ENCODE measurements at regions not wholly inside any gene's neighbourhood (a gene's known extent, or its start where the extent isn't known, plus 50 kb on each side); places are given as distances from the start of the nearest gene placed in this dataset.

- no peaks in the 10 kb centered on the region for H3K36me3 ChIP-seq (ENCODE audit: insufficient read depth)
- H3K27ac ChIP-seq = no peak overlapping the region
- H3K79me2 ChIP-seq (ENCODE audit: insufficient read depth, low read depth) = no peaks in the 10 kb centered on the region
- no peak for TF ChIP-seq CTCF (conservative IDR thresholded peaks at IDR 0.05; ENCODE audit: low read depth, low read length)
- H3K9ac ChIP-seq = no peak overlapping the region
- H3K4me2 ChIP-seq = no peak overlapping the region
- H3K4me1 ChIP-seq (ENCODE audit: low read depth, poor library complexity, severe bottlenecking) = no peaks in the 10 kb centered on the region
- H3K27me3 ChIP-seq (ENCODE audit: insufficient read depth, low read depth) = peaks cover 16% of the 10 kb centered on the region; the same call in 1 of the 2 replicates
- H3K4me3 ChIP-seq (IDR thresholded peaks at IDR 0.05; ENCODE audit: insufficient read depth, low read depth, low read length) = no peak overlapping the region
- no peaks in the 10 kb centered on the region for H4K20me1 ChIP-seq (ENCODE audit: insufficient read depth)
- no peak overlapping the region for H2AFZ ChIP-seq (ENCODE audit: low read depth)
Measured at GRCh38 chr7:80259-81067, 111.9 kb upstream of the FAM20C start.

DNA sequence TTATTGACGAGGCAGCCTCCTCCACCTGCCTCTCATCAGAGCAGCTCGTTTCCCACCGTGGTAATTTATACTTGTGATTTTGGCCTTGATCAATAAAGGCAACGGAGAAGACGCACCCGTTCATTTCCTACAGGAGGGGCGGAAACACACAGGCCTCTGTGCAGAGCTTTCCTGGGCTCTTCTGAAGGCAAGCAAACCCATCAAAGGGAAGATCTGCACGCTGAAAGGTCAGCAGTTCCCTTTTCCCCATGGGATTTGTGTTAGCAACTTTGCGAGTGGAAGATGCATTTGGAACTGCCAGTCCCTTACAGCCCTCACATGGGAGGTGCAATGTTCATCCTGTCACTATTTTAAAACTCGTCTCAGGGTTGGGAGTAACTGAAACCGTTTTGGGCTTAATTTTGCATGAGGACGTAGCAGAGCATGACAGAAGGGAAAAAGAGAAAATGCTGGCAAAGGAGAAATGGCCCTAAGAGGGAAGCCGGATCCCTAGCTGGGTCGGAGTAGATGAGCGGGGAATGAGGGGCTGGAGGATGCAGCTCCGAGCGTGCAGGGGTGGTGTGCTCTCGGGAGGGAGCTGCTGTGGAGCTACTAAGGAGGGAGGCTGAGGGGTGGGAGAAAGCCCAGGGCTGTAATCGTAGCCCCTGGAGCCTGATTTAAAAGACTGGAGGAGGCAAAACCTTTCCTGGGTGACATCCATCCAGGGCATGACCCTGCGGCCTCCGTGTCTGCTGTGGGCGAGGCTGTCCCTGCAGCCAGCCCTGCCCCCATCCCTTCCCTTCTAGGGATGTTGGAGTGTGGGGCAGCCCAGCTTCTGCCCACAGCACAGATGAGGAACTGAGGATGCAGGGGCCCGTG is 111.1 kb upstream of the FAM20C start:
- Histone ChIP-seq H3K4me2 (no peak overlapping the region), H3K27ac (no peak overlapping the region), H2AFZ (ENCODE audit: low read depth) (no peak overlapping the region), H3K79me2 (ENCODE audit: insufficient read depth, low read depth) (no peaks in the 10 kb centered on the region), H3K27me3 (ENCODE audit: insufficient read depth, low read depth) (peaks cover 17% of the 10 kb centered on the region; the same call in 1 of the 2 replicates), H3K4me1 (ENCODE audit: low read depth, poor library complexity, severe bottlenecking) (no peaks in the 10 kb centered on the region), H3K4me3 (IDR thresholded peaks at IDR 0.05; ENCODE audit: insufficient read depth, low read depth, low read length) (no peak overlapping the region), H3K9ac (no peak overlapping the region), H4K20me1 (ENCODE audit: insufficient read depth) (no peaks in the 10 kb centered on the region), H3K36me3 (ENCODE audit: insufficient read depth) (no peaks in the 10 kb centered on the region)
- no peak for TF ChIP-seq CTCF (conservative IDR thresholded peaks at IDR 0.05; ENCODE audit: low read depth, low read length)

DNA sequence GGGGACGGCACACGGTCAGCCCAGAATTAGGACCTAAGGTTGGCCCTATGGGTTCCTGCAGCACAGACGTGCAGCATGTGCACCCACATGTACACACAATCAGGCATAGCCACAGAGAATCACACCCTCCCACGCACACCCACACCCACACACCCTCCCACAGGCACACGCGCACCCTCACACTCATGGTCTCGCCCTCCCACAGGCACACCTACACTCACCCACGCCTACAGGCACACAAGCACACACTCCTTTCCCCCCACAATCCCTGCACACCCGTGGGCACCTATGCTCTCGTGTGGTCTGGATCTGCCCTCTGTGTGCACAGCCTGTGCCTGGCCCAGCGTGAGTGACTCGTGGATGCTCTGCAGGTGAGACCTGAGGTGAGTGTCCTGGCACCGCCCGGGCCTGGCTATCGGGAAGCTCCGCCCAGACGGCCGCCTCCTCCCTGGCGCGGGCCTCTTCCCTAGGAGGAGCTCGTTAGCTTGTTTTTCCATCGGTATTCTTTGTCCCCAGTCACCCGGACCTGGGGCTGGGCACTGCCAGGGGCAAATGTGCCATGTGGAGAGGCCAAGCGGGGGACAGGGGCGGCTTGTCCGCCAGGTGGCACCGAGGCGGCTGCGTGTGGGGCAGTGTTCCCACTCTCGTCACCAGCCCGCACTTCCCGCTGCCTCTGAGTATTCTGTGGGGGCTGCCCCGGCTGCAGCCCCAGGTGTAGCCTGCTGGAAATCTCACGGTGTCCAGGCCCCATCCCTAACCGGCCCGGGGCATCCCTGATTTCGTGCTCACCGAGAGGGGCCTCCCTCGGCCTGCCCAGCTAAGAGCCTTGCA is 110.2 kb upstream of the FAM20C start:
- Histone ChIP-seq H3K4me2 (no peak overlapping the region), H2AFZ (ENCODE audit: low read depth) (no peak overlapping the region), H4K20me1 (ENCODE audit: insufficient read depth) (no peaks in the 10 kb centered on the region), H3K4me1 (ENCODE audit: low read depth, poor library complexity, severe bottlenecking) (no peaks in the 10 kb centered on the region), H3K27me3 (ENCODE audit: insufficient read depth, low read depth) (peaks cover 21% of the 10 kb centered on the region; the same call in 1 of the 2 replicates), H3K79me2 (ENCODE audit: insufficient read depth, low read depth) (no peaks in the 10 kb centered on the region), H3K9ac (no peak overlapping the region), H3K27ac (no peak overlapping the region), H3K4me3 (IDR thresholded peaks at IDR 0.05; ENCODE audit: insufficient read depth, low read depth, low read length) (no peak overlapping the region), H3K36me3 (ENCODE audit: insufficient read depth) (no peaks in the 10 kb centered on the region)
- no peak for TF ChIP-seq CTCF (conservative IDR thresholded peaks at IDR 0.05; ENCODE audit: low read depth, low read length)

GRCh38 chr7:82757-83155 is 109.6 kb upstream of the FAM20C start:
- Histone ChIP-seq H3K79me2 (ENCODE audit: insufficient read depth, low read depth) (no peaks in the 10 kb centered on the region), H3K27ac (no peak overlapping the region), H4K20me1 (ENCODE audit: insufficient read depth) (no peaks in the 10 kb centered on the region), H3K9ac (no peak overlapping the region), H3K4me2 (no peak overlapping the region), H2AFZ (ENCODE audit: low read depth) (no peak overlapping the region), H3K27me3 (ENCODE audit: insufficient read depth, low read depth) (peaks cover 21% of the 10 kb centered on the region; the same call in 1 of the 2 replicates), H3K36me3 (ENCODE audit: insufficient read depth) (no peaks in the 10 kb centered on the region), H3K4me1 (ENCODE audit: low read depth, poor library complexity, severe bottlenecking) (no peaks in the 10 kb centered on the region), H3K4me3 (IDR thresholded peaks at IDR 0.05; ENCODE audit: insufficient read depth, low read depth, low read length) (no peak overlapping the region)
- TF ChIP-seq CTCF (conservative IDR thresholded peaks at IDR 0.05; ENCODE audit: low read depth, low read length) = no peak

Data from KMS-11 (cell line).